Liver (tissue), 8 donors: ENCODE measurements at regions not wholly inside any gene's neighbourhood (a gene's known extent, or its start where the extent isn't known, plus 50 kb on each side); places are given as distances from the start of the nearest gene placed in this dataset.

ENCODE experiments used
- DNase-seq: peaks from one replicate; pipeline ENCODE4 v3.0.0-alpha.2; 2017; ENCODE audit warnings: low spot score
- H3K27ac ChIP-seq, 2 donors: one replicate each; pipeline ENCODE4 v1.7.0; 2013; ENCODE audit warnings: inconsistent platforms in 2 of 2, low read length in 2 of 2, control low read depth in 1 of 2, low read depth in 1 of 2, mild to moderate bottlenecking in 1 of 2
- H3K27me3 ChIP-seq, 4 donors: one replicate each; pipeline versions ENCODE4 v1.6.1 to v1.7.0; 2013; ENCODE audit warnings: low read length in 3 of 4, inconsistent platforms in 1 of 4, mild to moderate bottlenecking in 1 of 4, moderate library complexity in 1 of 4; ENCODE audit not compliant: control insufficient read depth in 4 of 4, insufficient read depth in 4 of 4
- H3K36me3 ChIP-seq, 4 donors: one replicate each; pipeline versions ENCODE4 v1.6.1 to v1.7.0; 2013; ENCODE audit warnings: low read length in 3 of 4, mild to moderate bottlenecking in 3 of 4, low read depth in 1 of 4, moderate library complexity in 1 of 4; ENCODE audit not compliant: control insufficient read depth in 4 of 4, insufficient read depth in 3 of 4
- H3K4me1 ChIP-seq, 4 donors: one replicate each; pipeline versions ENCODE4 v1.6.1 to v1.7.0; 2013; ENCODE audit warnings: low read length in 3 of 4, mild to moderate bottlenecking in 3 of 4, moderate library complexity in 1 of 4; ENCODE audit not compliant: control insufficient read depth in 4 of 4, insufficient read depth in 4 of 4
- H3K4me3 ChIP-seq, 3 donors: one replicate each; pipeline versions ENCODE4 v1.6.1 to v1.7.0; 2013; ENCODE audit warnings: low read length in 3 of 3, control low read depth in 1 of 3, low read depth in 1 of 3, mild to moderate bottlenecking in 1 of 3
- H3K9ac ChIP-seq, 2 donors: one replicate each; pipeline ENCODE4 v1.7.0; 2013; ENCODE audit warnings: low read length in 2 of 2, mild to moderate bottlenecking in 2 of 2, moderate library complexity in 2 of 2, control low read depth in 1 of 2, low read depth in 1 of 2
- H3K9me3 ChIP-seq, 4 donors: one replicate each; pipeline versions ENCODE4 v1.6.1 to v1.7.0; 2013; ENCODE audit warnings: low read length in 3 of 4; ENCODE audit not compliant: control insufficient read depth in 4 of 4
- ATF3 ChIP-seq: IDR thresholded peaks from 2 replicates; pipeline ENCODE4 v1.6.1; 2016; ENCODE audit warnings: antibody characterized with exemption
- CTCF ChIP-seq: fragments of 150-350 bp; IDR thresholded peaks from 2 replicates; pipeline ENCODE4 v1.5.1; 2017; ENCODE audit warnings: improper control_type of control experiment, low read depth, low read length; ENCODE audit not compliant: missing input control
- EGR1 ChIP-seq, 2 donors: IDR thresholded peaks; 2 replicates each; pipeline ENCODE4 v1.6.1; 2016 to 2018; ENCODE audit warnings: antibody characterized with exemption in 2 of 2, low read depth in 2 of 2
- FOXA1 ChIP-seq: IDR thresholded peaks from 2 replicates; pipeline ENCODE4 v1.6.1; 2016; ENCODE audit warnings: antibody characterized with exemption
- FOXA2 ChIP-seq: IDR thresholded peaks from 2 replicates; pipeline ENCODE4 v1.6.1; 2016; ENCODE audit warnings: antibody characterized with exemption
- GABPA ChIP-seq, 2 donors: IDR thresholded peaks in 1 of 2; conservative IDR thresholded peaks in 1 of 2; 2 replicates each; pipeline ENCODE4 v1.6.1; 2016; ENCODE audit warnings: antibody characterized with exemption in 2 of 2, mild to moderate bottlenecking in 1 of 2, moderate library complexity in 1 of 2
- HNF4A ChIP-seq, 2 donors: conservative IDR thresholded peaks; 2 replicates each; pipeline ENCODE4 v1.6.1; 2016; ENCODE audit warnings: antibody characterized with exemption in 2 of 2, mild to moderate bottlenecking in 2 of 2
- HNF4G ChIP-seq: IDR thresholded peaks from 2 replicates; pipeline ENCODE4 v1.6.1; 2016; ENCODE audit warnings: antibody characterized with exemption
- JUND ChIP-seq, 2 donors: IDR thresholded peaks; 2 replicates each; pipeline ENCODE4 v1.6.1; 2016; ENCODE audit warnings: antibody characterized with exemption in 2 of 2
- MAX ChIP-seq: IDR thresholded peaks from 2 replicates; pipeline ENCODE4 v1.6.1; 2016; ENCODE audit warnings: antibody characterized with exemption
- NR2F2 ChIP-seq: IDR thresholded peaks from 2 replicates; pipeline ENCODE4 v1.6.1; 2016; ENCODE audit warnings: antibody characterized with exemption
- RAD21 ChIP-seq, 2 donors: IDR thresholded peaks; 2 replicates each; pipeline ENCODE4 v1.6.1; 2016; ENCODE audit warnings: antibody characterized with exemption in 2 of 2, mild to moderate bottlenecking in 2 of 2
- REST ChIP-seq: IDR thresholded peaks from 2 replicates; pipeline ENCODE4 v1.6.1; 2016; ENCODE audit warnings: antibody characterized with exemption, mild to moderate bottlenecking
- RXRA ChIP-seq, 2 donors: IDR thresholded peaks; 2 replicates each; pipeline ENCODE4 v1.6.1; 2017 to 2018; ENCODE audit warnings: antibody characterized with exemption in 2 of 2, mild to moderate bottlenecking in 1 of 2
- SP1 ChIP-seq: IDR thresholded peaks from 2 replicates; pipeline ENCODE4 v1.6.1; 2018; ENCODE audit warnings: antibody characterized with exemption, mild to moderate bottlenecking
- TAF1 ChIP-seq: conservative IDR thresholded peaks from 2 replicates; pipeline ENCODE4 v1.6.1; 2016; ENCODE audit warnings: antibody characterized with exemption, mild to moderate bottlenecking
- YY1 ChIP-seq: IDR thresholded peaks from 2 replicates; pipeline ENCODE4 v1.6.1; 2016; ENCODE audit warnings: antibody characterized with exemption, mild to moderate bottlenecking
- ZBTB33 ChIP-seq: IDR thresholded peaks from 2 replicates; pipeline ENCODE4 v1.6.1; 2016; ENCODE audit warnings: antibody characterized with exemption
- WGBS: extraction: QIAGEN DNeasy Blood & Tissue Kit; methylation state at CpG from one replicate; pipeline ENCODE4 v1.1.7; 2013; 5-methylcytosine and 5-hydroxymethylcytosine counted together
- donor health status: healthy.
- donor health status: healthy.
- donor health status: healthy.
- donor health status: healthy.
- donor health status: healthy.

- Histone ChIP-seq H3K9me3 (peaks cover 2 to 5% (median 3%) of the 10 kb centered on the region in 4 donors), H3K4me3 (no peak overlapping the region), H3K36me3 (no peaks in the 10 kb centered on the region), H3K27me3 (peaks cover 0 to 3% (median 0%) of the 10 kb centered on the region in 4 donors), H3K9ac (no peak overlapping the region), H3K4me1 (no peaks in the 10 kb centered on the region), H3K27ac (no peak overlapping the region)
- no peak for TF ChIP-seq GABPA (IDR thresholded peaks at IDR 0.05 in 1 of 2, conservative IDR thresholded peaks at IDR 0.05 in 1 of 2)
- TF ChIP-seq CTCF = no peak
- no peak for TF ChIP-seq FOXA1
- TF ChIP-seq RAD21 (IDR thresholded peaks at IDR 0.05) = no peak
- TF ChIP-seq MAX = no peak
- no peak for DNase-seq
- 84% methylated on average over 2 of the region's 2 CpGs for WGBS
Measured at GRCh38 chr14:65900164-65900563, 487.6 kb downstream of the FUT8 start.

- H3K36me3 ChIP-seq = no peaks in the 10 kb centered on the region
- TF ChIP-seq RAD21 (IDR thresholded peaks at IDR 0.05) (no peak), ZBTB33 (no peak), FOXA1 (no peak), NR2F2 (no peak), ATF3 (no peak), YY1 (no peak), SP1 (no peak), FOXA2 (no peak), TAF1 (no peak), MAX (no peak), REST (no peak), CTCF (no peak), HNF4A (conservative IDR thresholded peaks at IDR 0.05) (no peak), GABPA (IDR thresholded peaks at IDR 0.05 in 1 of 2, conservative IDR thresholded peaks at IDR 0.05 in 1 of 2) (no peak), RXRA (IDR thresholded peaks at IDR 0.05) (no peak), JUND (IDR thresholded peaks at IDR 0.05) (no peak), HNF4G (no peak), EGR1 (IDR thresholded peaks at IDR 0.05; ENCODE audit: low read depth in 2 of 2) (no peak)
- H3K27ac ChIP-seq = no peak overlapping the region
- 23% methylated on average over 1 of the region's 1 CpG for WGBS
- no peak for DNase-seq
- H3K4me3 ChIP-seq = no peak overlapping the region
- no peak overlapping the region for H3K9ac ChIP-seq
- H3K27me3 ChIP-seq = peaks cover 0 to 3% (median 0%) of the 10 kb centered on the region in 4 donors
- H3K4me1 ChIP-seq = no peaks in the 10 kb centered on the region
- H3K9me3 ChIP-seq = peaks cover 2 to 5% (median 3%) of the 10 kb centered on the region in 4 donors
Measured at GRCh38 chr14:65901595-65901994, 489.1 kb downstream of the FUT8 start.
